ENCODE measurements at regions not wholly inside any gene's neighbourhood (a gene's known extent, or its start where the extent isn't known, plus 50 kb on each side); places are given as distances from the start of the nearest gene placed in this dataset.

DNA sequence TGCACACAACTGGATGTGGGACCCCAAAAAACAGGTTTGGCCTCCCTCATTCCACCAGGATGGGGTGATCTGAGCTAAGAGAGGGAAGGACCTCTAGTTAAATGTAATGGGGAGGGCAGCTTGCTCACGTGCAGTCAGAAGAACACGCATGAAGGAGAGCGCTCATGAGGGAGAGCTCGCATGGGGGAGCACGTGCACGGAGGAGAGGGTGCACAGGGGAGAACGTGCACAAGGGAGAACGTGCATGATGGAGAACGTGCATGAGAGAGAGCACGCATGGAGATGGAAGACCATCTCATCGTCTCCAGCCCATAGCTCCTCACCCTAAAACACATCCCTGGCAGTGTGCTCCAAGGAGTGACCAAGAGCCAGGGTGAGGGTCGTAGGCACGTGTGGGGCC lies 141.2 kb downstream of the RBFOX3 start:
- H3K27ac Mint-ChIP-seq, result no peak overlapping the region
- TF ChIP-seq, protein P1, sequence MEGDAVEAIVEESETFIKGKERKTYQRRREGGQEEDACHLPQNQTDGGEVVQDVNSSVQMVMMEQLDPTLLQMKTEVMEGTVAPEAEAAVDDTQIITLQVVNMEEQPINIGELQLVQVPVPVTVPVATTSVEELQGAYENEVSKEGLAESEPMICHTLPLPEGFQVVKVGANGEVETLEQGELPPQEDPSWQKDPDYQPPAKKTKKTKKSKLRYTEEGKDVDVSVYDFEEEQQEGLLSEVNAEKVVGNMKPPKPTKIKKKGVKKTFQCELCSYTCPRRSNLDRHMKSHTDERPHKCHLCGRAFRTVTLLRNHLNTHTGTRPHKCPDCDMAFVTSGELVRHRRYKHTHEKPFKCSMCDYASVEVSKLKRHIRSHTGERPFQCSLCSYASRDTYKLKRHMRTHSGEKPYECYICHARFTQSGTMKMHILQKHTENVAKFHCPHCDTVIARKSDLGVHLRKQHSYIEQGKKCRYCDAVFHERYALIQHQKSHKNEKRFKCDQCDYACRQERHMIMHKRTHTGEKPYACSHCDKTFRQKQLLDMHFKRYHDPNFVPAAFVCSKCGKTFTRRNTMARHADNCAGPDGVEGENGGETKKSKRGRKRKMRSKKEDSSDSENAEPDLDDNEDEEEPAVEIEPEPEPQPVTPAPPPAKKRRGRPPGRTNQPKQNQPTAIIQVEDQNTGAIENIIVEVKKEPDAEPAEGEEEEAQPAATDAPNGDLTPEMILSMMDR (IDR thresholded peaks at IDR 0.05; ENCODE audit: unreplicated experiment), result no peak
- no peak for DNase-seq (ENCODE audit: low spot score in 2 of 2, unreplicated experiment in 2 of 2)
- no peaks in the 10 kb centered on the region for H3K9me3 Mint-ChIP-seq
- H3K36me3 Mint-ChIP-seq, result no peaks in the 10 kb centered on the region
- H3K4me1 Mint-ChIP-seq, result peaks cover 8% of the 10 kb centered on the region
- H3K27me3 Mint-ChIP-seq (ENCODE audit: low read depth), result peaks cover 66% of the 10 kb centered on the region
- H3K4me3 Mint-ChIP-seq, result no peak overlapping the region

DNA sequence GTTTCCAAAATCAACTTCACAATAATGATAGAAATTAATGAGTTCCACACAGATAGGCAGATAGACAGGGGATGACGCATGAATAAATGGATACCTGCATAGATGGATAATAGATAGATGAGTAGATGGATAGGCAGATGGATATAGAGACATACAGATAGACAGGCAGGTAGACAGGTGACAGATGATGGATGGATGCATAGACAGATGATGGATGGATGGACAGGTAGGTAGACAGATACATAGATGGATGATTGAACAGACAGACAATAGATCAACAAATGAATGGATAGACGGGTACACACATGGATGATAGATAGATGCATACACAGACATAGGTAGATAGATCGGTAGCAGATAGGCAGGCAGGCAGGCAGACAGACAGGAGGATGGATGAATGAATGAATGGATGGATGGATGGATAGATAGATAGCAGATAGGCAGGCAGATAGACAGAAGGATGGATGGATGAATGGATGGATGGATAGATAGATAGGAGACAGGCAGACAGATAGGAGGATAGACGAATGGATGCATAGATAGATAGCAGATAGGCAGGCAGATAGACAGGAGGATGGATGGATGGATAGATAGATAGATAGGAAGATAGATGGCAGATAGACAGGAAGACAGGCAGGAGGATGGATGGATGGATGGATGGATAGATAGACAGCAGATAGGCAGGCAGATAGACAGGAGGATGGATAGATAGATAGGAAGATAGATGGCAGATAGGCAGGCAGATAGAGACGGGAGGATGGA lies 142.5 kb downstream of the RBFOX3 start:
- Mint-ChIP-seq H3K9me3 (no peaks in the 10 kb centered on the region), H3K27me3 (ENCODE audit: low read depth) (peaks cover 62% of the 10 kb centered on the region), H3K36me3 (no peaks in the 10 kb centered on the region), H3K4me1 (peaks cover 1% of the 10 kb centered on the region), H3K4me3 (no peak overlapping the region), H3K27ac (no peak overlapping the region)
- DNase-seq (ENCODE audit: low spot score in 2 of 2, unreplicated experiment in 2 of 2), result no peak
- TF ChIP-seq, protein P1 (IDR thresholded peaks at IDR 0.05; ENCODE audit: unreplicated experiment), result no peak

DNA sequence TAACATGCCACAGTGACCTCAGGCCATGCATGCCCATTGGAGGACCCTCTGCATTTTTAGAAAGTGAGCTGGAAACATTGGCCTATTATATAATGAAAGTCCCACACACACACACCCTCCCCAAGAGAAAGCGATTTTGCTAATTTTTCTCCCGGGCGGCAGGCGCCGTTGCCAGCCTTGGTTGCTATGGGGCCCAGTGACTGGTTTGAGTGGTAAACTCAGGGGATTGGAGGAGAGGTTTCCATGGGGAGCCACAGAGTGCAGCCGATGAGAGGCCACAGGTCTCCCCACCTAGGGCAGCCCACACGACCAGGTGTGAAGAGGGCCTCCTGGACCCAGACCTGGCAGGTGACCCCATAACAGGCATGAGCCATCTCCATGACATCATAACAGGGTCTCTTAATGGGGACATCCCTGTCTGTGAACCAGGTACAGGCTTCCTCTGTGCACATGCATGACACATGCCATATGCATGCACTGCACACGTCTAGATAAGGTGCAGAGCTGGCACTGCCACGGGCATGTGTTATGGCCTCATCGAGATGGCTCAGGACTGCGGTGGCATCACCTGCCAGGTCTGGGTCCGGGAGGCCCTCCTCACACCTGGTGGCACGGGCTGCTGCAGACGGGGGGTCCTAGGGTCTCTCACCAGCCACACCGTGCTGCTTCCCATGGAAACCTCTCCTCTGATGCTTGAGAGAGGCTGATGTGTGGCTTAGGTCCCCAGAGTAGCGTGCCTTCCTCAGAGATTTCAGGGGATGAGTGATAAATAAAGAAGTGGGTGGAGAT lies 144.1 kb downstream of the RBFOX3 start:
- TF ChIP-seq, protein P1 (IDR thresholded peaks at IDR 0.05; ENCODE audit: unreplicated experiment), result no peak
- H3K27ac Mint-ChIP-seq, result no peak overlapping the region
- H3K36me3 Mint-ChIP-seq, result no peaks in the 10 kb centered on the region
- no peaks in the 10 kb centered on the region for H3K4me1 Mint-ChIP-seq
- H3K4me3 Mint-ChIP-seq, result no peak overlapping the region
- H3K9me3 Mint-ChIP-seq, result no peaks in the 10 kb centered on the region
- DNase-seq (ENCODE audit: low spot score in 2 of 2, unreplicated experiment in 2 of 2), result no peak
- H3K27me3 Mint-ChIP-seq (ENCODE audit: low read depth), result peaks cover 55% of the 10 kb centered on the region

DNA sequence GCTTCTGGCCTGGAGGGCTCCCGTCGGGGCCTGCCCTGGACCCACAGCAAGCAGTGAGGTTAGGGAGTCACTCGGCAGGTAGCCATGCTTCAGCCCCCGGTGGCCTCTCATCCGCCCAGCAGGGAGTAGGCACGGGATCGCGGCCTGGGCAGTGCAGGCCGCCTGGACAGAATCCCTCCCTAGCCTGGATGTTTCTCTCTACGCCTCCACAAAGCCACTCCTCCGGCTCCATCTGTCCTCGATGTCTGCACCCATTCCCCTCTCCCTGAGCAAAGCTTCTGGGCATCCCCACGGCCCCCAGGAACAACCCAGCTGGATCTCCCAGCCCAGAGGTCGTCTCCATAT lies 145.2 kb downstream of the RBFOX3 start:
- Mint-ChIP-seq H3K4me1 (no peaks in the 10 kb centered on the region), H3K4me3 (no peak overlapping the region), H3K27ac (no peak overlapping the region), H3K9me3 (no peaks in the 10 kb centered on the region), H3K27me3 (ENCODE audit: low read depth) (peaks cover 53% of the 10 kb centered on the region), H3K36me3 (no peaks in the 10 kb centered on the region)
- TF ChIP-seq, protein P1 (IDR thresholded peaks at IDR 0.05; ENCODE audit: unreplicated experiment), result no peak
- no peak for DNase-seq (ENCODE audit: low spot score in 2 of 2, unreplicated experiment in 2 of 2)

DNA sequence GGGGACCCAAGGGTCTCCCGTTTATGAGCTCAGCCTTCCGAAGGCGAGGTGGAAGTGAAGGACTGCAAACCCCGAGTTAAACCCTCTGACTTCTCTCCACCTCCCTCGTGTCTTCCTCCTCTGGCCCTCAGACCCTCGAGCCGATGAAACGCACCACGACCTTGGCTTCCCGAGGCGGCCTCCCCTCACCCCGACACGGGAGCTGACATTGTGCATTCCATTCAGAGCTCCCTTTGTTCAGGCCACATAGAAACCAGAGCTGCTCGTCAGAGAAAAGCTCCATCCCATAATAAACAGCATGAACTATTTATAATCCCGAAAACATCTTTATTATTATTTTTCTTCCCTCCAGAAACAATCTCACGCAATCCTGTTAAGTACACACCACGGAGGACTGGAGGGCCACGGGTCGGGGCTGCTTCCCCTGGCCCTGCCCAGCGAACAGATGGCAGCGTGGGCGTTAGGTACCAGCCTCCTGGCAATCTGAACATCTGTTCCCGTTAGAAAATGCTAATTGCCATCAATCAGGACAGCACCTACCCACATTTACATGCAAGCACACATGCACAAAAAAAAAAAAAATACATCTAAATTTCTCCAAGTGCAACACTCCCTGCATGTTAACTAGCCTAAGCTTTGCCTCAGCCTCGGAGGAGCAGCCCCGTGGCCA lies 145.7 kb downstream of the RBFOX3 start:
- DNase-seq (ENCODE audit: low spot score in 2 of 2, unreplicated experiment in 2 of 2), result no peak
- no peak overlapping the region for H3K27ac Mint-ChIP-seq
- H3K36me3 Mint-ChIP-seq, result no peaks in the 10 kb centered on the region
- TF ChIP-seq, protein P1 (IDR thresholded peaks at IDR 0.05; ENCODE audit: unreplicated experiment), result no peak
- no peaks in the 10 kb centered on the region for H3K9me3 Mint-ChIP-seq
- H3K27me3 Mint-ChIP-seq (ENCODE audit: low read depth), result peaks cover 53% of the 10 kb centered on the region
- no peaks in the 10 kb centered on the region for H3K4me1 Mint-ChIP-seq
- H3K4me3 Mint-ChIP-seq, result no peak overlapping the region
